Sigmoid colon (tissue), 6 donors: ENCODE measurements at regions not wholly inside any gene's neighbourhood (a gene's known extent, or its start where the extent isn't known, plus 50 kb on each side); places are given as distances from the start of the nearest gene placed in this dataset.

Experiments
- DNase-seq: peaks from one replicate; pipeline ENCODE4 v3.0.0-alpha.2; 2019
- H3K27ac ChIP-seq, 4 donors: fragments of 200-600 bp; sonication (generic); one replicate each; pipeline ENCODE4 v1.5.1; 2016 to 2019; ENCODE audit warnings: mild to moderate bottlenecking in 1 of 4
- H3K27me3 ChIP-seq, 3 donors: fragments of 200-600 bp; sonication (generic); one replicate each; pipeline ENCODE4 v1.5.1; 2019; ENCODE audit warnings: mild to moderate bottlenecking in 1 of 3
- H3K36me3 ChIP-seq, 4 donors: fragments of 200-600 bp; sonication (generic); one replicate each; pipeline ENCODE4 v1.5.1; 2016 to 2019
- H3K4me1 ChIP-seq, 4 donors: fragments of 200-600 bp; sonication (generic); one replicate each; pipeline ENCODE4 v1.5.1; 2017 to 2019
- H3K4me3 ChIP-seq, 4 donors: fragments of 200-600 bp; sonication (generic); one replicate each; pipeline ENCODE4 v1.5.1; 2017 to 2019; ENCODE audit warnings: mild to moderate bottlenecking in 2 of 4, moderate library complexity in 1 of 4
- H3K9me3 ChIP-seq, 4 donors: fragments of 200-600 bp in 3 of 4; sonication (generic) in 3 of 4; one replicate each; pipeline versions ENCODE4 v1.5.1 to v1.6.1; 2013 to 2019
- EP300 ChIP-seq, 4 donors: sonication (generic); formaldehyde crosslinking; IDR thresholded peaks; one replicate each; pipeline ENCODE4 v1.6.1; 2017; ENCODE audit warnings: antibody characterized with exemption in 4 of 4
- POLR2A ChIP-seq, 2 donors: fragments of 450-650 bp; IDR thresholded peaks; one replicate each; pipeline ENCODE4 v1.6.1; 2016; ENCODE audit warnings: antibody characterized with exemption in 2 of 2, mild to moderate bottlenecking in 2 of 2, moderate library complexity in 2 of 2
- POLR2AphosphoS5 ChIP-seq, 4 donors: sonication (generic); formaldehyde crosslinking; IDR thresholded peaks; one replicate each; pipeline ENCODE4 v1.6.1; 2017; ENCODE audit warnings: antibody characterized with exemption in 4 of 4
- WGBS, 2 donors: extraction: QIAGEN DNeasy Blood & Tissue Kit; methylation state at CpG; one replicate each; pipeline ENCODE4 v1.1.7; 2013; 5-methylcytosine and 5-hydroxymethylcytosine counted together
- intact Hi-C: fragments of 100-400 bp; cut with DNase I; formaldehyde crosslinking; loops from one replicate; pipeline ENCODE4 v1.15.1; 2023
- TF ChIP-seq, protein P1 (sequence below), 4 experiments: fragments of 450-650 bp in 3 of 4; fragments of 200-600 bp in 1 of 4; IDR thresholded peaks; one replicate each; pipeline ENCODE4 v1.5.1; 2016 to 2019; ENCODE audit warnings: antibody characterized with exemption in 4 of 4, mild to moderate bottlenecking in 3 of 4, moderate library complexity in 2 of 4
- donor health status: healthy with polysubstance abuse.
- donor health status: healthy.

DNA sequence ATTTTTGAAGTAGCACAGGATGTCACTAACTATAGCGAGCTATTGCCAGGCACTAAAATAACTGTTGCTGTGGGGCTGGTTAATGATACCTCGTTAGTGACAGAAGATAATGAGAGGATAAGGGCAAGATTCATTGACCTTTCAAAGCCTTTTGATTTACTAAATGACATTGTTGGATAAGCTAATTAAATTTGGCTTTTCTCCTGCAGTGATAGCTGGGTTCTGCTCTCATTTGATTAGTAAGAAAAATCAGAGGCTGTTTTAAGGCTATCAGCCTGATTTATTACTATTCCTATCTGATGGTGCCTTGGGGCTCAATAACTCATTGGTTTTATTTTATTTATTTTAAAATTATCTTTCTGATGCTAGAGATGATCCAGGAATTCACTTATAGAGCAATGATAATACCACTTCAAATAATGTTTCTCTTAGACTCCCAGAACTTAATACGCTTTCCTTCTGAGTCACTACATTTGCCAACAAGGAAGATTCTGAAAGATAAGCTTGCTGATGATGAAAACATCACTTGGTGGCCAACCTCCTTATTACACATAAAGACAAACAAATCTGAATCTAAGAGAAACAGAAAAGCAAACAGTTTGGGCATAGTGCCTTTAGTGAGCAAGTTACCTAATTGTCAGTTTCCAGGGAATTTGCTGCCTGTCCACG, 501.3 kb upstream of the ARGLU1 start:
- intact Hi-C loops = no loop called here
- Histone ChIP-seq H3K4me3 (no peak overlapping the region), H3K36me3 (no peaks in the 10 kb centered on the region), H3K4me1 (no peaks in the 10 kb centered on the region), H3K9me3 (no peaks in the 10 kb centered on the region), H3K27ac (no peak overlapping the region), H3K27me3 (no peaks in the 10 kb centered on the region)
- TF ChIP-seq, protein P1, sequence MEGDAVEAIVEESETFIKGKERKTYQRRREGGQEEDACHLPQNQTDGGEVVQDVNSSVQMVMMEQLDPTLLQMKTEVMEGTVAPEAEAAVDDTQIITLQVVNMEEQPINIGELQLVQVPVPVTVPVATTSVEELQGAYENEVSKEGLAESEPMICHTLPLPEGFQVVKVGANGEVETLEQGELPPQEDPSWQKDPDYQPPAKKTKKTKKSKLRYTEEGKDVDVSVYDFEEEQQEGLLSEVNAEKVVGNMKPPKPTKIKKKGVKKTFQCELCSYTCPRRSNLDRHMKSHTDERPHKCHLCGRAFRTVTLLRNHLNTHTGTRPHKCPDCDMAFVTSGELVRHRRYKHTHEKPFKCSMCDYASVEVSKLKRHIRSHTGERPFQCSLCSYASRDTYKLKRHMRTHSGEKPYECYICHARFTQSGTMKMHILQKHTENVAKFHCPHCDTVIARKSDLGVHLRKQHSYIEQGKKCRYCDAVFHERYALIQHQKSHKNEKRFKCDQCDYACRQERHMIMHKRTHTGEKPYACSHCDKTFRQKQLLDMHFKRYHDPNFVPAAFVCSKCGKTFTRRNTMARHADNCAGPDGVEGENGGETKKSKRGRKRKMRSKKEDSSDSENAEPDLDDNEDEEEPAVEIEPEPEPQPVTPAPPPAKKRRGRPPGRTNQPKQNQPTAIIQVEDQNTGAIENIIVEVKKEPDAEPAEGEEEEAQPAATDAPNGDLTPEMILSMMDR (IDR thresholded peaks at IDR 0.05) = no peak
- TF ChIP-seq EP300 (IDR thresholded peaks at IDR 0.05) = no peak
- TF ChIP-seq POLR2A (IDR thresholded peaks at IDR 0.05) = no peak
- TF ChIP-seq POLR2AphosphoS5 (IDR thresholded peaks at IDR 0.05) = no peak
- 69% methylated on average over 4 of the region's 4 CpGs for WGBS, 2 donors
- no peak for DNase-seq

DNA sequence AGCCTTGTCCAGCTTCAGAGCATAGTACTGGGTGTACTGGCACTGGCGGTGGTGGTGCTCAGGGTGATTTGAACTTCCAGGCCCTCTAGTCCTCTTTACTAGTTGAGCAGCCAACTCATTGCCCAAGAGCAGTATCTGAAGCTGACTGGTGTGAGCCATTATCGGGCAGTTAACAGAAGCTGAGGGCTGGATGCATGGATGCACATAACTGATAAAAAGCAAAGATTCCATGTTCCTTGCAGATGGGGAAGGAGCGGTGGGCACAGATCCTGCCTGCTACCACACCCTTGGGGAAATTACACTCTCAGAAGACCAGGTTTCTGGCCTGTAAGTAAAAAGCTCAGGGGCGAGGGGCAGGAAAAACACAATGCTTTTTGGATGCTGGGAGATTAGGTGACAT, 499.4 kb upstream of the ARGLU1 start:
- no peaks in the 10 kb centered on the region for H3K9me3 ChIP-seq
- WGBS, 2 donors = 90 to 93% methylated on average over 4 of the region's 4 CpGs
- no peaks in the 10 kb centered on the region for H3K4me1 ChIP-seq
- TF ChIP-seq EP300 (IDR thresholded peaks at IDR 0.05) (no peak), POLR2A (IDR thresholded peaks at IDR 0.05) (no peak), POLR2AphosphoS5 (IDR thresholded peaks at IDR 0.05) (no peak)
- TF ChIP-seq, protein P1 (IDR thresholded peaks at IDR 0.05) = no peak
- no peak for DNase-seq
- no peak overlapping the region for H3K4me3 ChIP-seq
- no peaks in the 10 kb centered on the region for H3K27me3 ChIP-seq
- H3K36me3 ChIP-seq = no peaks in the 10 kb centered on the region
- intact Hi-C loops = no loop called here
- no peak overlapping the region for H3K27ac ChIP-seq

- no peaks in the 10 kb centered on the region for H3K27me3 ChIP-seq
- intact Hi-C loops = no loop called here
- 81 to 87% methylated on average over 3 of the region's 3 CpGs for WGBS, 2 donors
- H3K4me3 ChIP-seq = no peak overlapping the region
- TF ChIP-seq, protein P1 (IDR thresholded peaks at IDR 0.05) = no peak
- no peak for TF ChIP-seq EP300 (IDR thresholded peaks at IDR 0.05)
- TF ChIP-seq POLR2AphosphoS5 (IDR thresholded peaks at IDR 0.05) = no peak
- no peak for TF ChIP-seq POLR2A (IDR thresholded peaks at IDR 0.05)
- no peak overlapping the region for H3K27ac ChIP-seq
- H3K36me3 ChIP-seq = no peaks in the 10 kb centered on the region
- H3K4me1 ChIP-seq = no peaks in the 10 kb centered on the region
- no peak for DNase-seq
- H3K9me3 ChIP-seq = no peaks in the 10 kb centered on the region
These were observed 498.4 kb upstream of the ARGLU1 start for GRCh38 chr13:107066355-107066754.

- no peak for DNase-seq
- Histone ChIP-seq H3K36me3 (no peaks in the 10 kb centered on the region), H3K27ac (no peak overlapping the region), H3K27me3 (no peaks in the 10 kb centered on the region), H3K9me3 (no peaks in the 10 kb centered on the region), H3K4me1 (no peaks in the 10 kb centered on the region), H3K4me3 (no peak overlapping the region)
- intact Hi-C loops = no loop called here
- TF ChIP-seq, protein P1 (IDR thresholded peaks at IDR 0.05) = no peak
- TF ChIP-seq POLR2AphosphoS5 (IDR thresholded peaks at IDR 0.05) (no peak), EP300 (IDR thresholded peaks at IDR 0.05) (no peak), POLR2A (IDR thresholded peaks at IDR 0.05) (no peak)
- WGBS, 2 donors = 78 to 81% methylated on average over 3 of the region's 3 CpGs
These were observed 497.1 kb upstream of the ARGLU1 start for GRCh38 chr13:107065036-107065435.
